ENCODE measurements at regions not wholly inside any gene's neighbourhood (a gene's known extent, or its start where the extent isn't known, plus 50 kb on each side); places are given as distances from the start of the nearest gene placed in this dataset.

DNA sequence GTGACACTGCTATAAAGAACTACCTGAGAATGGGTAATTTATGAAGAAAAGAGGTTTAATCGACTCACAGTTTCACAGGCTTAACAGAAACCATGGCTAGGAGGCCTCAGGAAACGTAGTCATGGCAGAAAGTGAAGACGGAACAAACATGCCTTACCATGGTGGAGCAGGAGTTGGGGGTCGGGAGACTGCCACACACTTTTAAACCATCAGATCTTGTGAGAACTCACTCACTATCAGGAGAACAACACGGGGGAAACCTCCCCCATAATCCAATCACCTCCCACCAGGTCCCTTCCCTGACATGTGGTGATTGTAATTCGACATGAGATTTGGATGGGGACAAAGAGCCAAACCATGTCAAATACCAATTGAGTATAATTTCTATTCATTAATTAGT, 2392.6 kb upstream of the C9orf72 start:
- Histone ChIP-seq H4K8ac (ENCODE audit: extremely low read depth, insufficient read depth, low read length) (no peak overlapping the region), H4K91ac (replicated peaks; ENCODE audit: insufficient read length, low read length) (no peak overlapping the region), H2BK15ac (ENCODE audit: low read length) (no peak overlapping the region), H3K79me2 (ENCODE audit: control insufficient read depth in 1 of 2, insufficient read depth in 2 of 2, low read length in 2 of 2) (no peaks in the 10 kb centered on the region), H2BK12ac (ENCODE audit: low read depth, low read length) (no peak overlapping the region), H3K27me3 (replicated peaks in 1 of 4; ENCODE audit: control insufficient read depth in 3 of 4, extremely low read depth in 1 of 4, insufficient read depth in 3 of 4, low read length in 3 of 4) (no peaks in the 10 kb centered on the region), H3K23me2 (ENCODE audit: low read depth, low read length) (no peaks in the 10 kb centered on the region), H3K23ac (ENCODE audit: insufficient read length) (no peak overlapping the region), H3K56ac (replicated peaks; ENCODE audit: insufficient read length, low read depth, low read length) (no peak overlapping the region), H3K79me1 (ENCODE audit: low read depth, low read length) (no peaks in the 10 kb centered on the region), H4K20me1 (replicated peaks in 1 of 2; ENCODE audit: control insufficient read depth in 1 of 2, insufficient read depth in 2 of 2, low read length in 2 of 2) (no peaks in the 10 kb centered on the region), H3K4me3 (ENCODE audit: extremely low read depth in 1 of 4, insufficient read depth in 2 of 4, low read depth in 3 of 4, low read length in 4 of 4) (no peak overlapping the region), H3K9me3 (ENCODE audit: insufficient read depth in 2 of 2, low read depth in 1 of 2, low read length in 1 of 2) (no peaks in the 10 kb centered on the region), H2AFZ (ENCODE audit: low read length) (no peak overlapping the region), H3K4ac (replicated peaks; ENCODE audit: insufficient read length, low read depth, low read length) (no peak overlapping the region), H3K4me1 (replicated peaks in 1 of 4; ENCODE audit: control insufficient read depth in 3 of 4, insufficient read depth in 4 of 4, low read length in 3 of 4) (no peaks in the 10 kb centered on the region), H2BK20ac (ENCODE audit: low read length) (no peak overlapping the region), H4K5ac (ENCODE audit: insufficient read length, low read depth, low read length) (no peak overlapping the region), H3K9ac (replicated peaks in 1 of 4; ENCODE audit: extremely low read depth in 1 of 4, low read depth in 3 of 4, low read length in 3 of 4) (no peak overlapping the region), H2AK5ac (ENCODE audit: low read depth, low read length) (no peak overlapping the region), H3K27ac (ENCODE audit: low read depth, low read length) (no peak overlapping the region), H3K14ac (ENCODE audit: insufficient read length) (no peak overlapping the region), H3K4me2 (ENCODE audit: insufficient read depth in 1 of 2, low read depth in 2 of 2, low read length in 2 of 2) (no peak overlapping the region), H3K18ac (ENCODE audit: extremely low read depth, low read length) (no peak overlapping the region), H2BK5ac (ENCODE audit: low read depth, low read length) (no peak overlapping the region), H2BK120ac (replicated peaks; ENCODE audit: low read depth, low read length) (no peak overlapping the region), H3K36me3 (ENCODE audit: control insufficient read depth in 2 of 4, insufficient read depth in 4 of 4, low read length in 3 of 4) (no peaks in the 10 kb centered on the region)
- 75% methylated on average over 6 of the region's 6 CpGs; no CpG with 5 or more reads in 1 of the 2 experiments for WGBS, 2 experiments (ENCODE audit: extremely low coverage in 1 of 2, insufficient coverage in 1 of 2, insufficient read length in 1 of 2, insufficient replicate concordance in 2 of 2, low coverage in 1 of 2, low lambda C conversion rate in 2 of 2, missing lambda C conversion rate in 1 of 2)
- no peak for FAIRE-seq
- no peak for DNase-seq (ENCODE audit: low read depth in 1 of 2, low spot score in 2 of 2)
- CTCF ChIA-PET (ENCODE audit: partially characterized antibody), result no interaction called here
- POLR2A ChIA-PET (ENCODE audit: partially characterized antibody), result no interaction called here
- TF ChIP-seq CHD7 (IDR thresholded peaks at IDR 0.05; ENCODE audit: insufficient replicate concordance, low read length), result no peak
